Bronchial epithelial cell (primary cell): ENCODE measurements at regions not wholly inside any gene's neighbourhood (a gene's known extent, or its start where the extent isn't known, plus 50 kb on each side); places are given as distances from the start of the nearest gene placed in this dataset.

ENCODE experiments used
- DNase-seq: peaks from one replicate; pipeline ENCODE4 v3.0.0-alpha.2; 2010; ENCODE audit warnings: low read depth
- FAIRE-seq: peaks from 2 replicates; lab custom pipeline; 2011; peaks lifted over from hg19 to GRCh38; lab: Jason Lieb, UNC
- H3K27me3 ChIP-seq: 2 replicates; pipeline ENCODE4 v1.5.1; 2011; ENCODE audit warnings: low read length; ENCODE audit not compliant: control insufficient read depth, insufficient read depth
- H3K36me3 ChIP-seq: 2 replicates; pipeline ENCODE4 v1.5.1; 2011; ENCODE audit warnings: low read length; ENCODE audit not compliant: control insufficient read depth, insufficient read depth
- H3K4me3 ChIP-seq: 2 replicates; pipeline ENCODE4 v1.5.1; 2011; ENCODE audit warnings: mild to moderate bottlenecking, low read depth, low read length, control low read depth
- TF ChIP-seq, protein P1 (sequence below): IDR thresholded peaks from 2 replicates; pipeline ENCODE4 v1.5.1; 2011; ENCODE audit warnings: mild to moderate bottlenecking, moderate library complexity, low read length, control low read depth, inconsistent platforms; ENCODE audit not compliant: insufficient read depth, severe bottlenecking

DNA sequence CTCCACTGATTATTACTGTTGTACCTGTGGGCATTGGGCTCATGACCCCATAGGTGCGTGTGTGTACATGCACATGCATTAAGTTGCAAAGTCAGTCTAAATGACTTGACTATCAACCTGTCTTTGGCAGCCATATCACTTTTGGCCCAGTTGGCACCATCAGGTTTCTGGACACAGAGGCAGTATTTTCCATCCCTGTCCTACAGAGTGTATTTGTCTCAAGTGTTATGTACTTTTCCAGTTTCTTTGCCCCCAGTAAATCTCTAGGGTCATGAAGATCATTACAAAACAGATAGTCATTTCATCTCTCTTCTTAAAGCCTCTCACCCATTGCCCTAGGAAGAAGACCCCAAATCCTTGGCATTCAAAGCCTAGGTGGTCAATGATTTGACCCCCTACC is 121.4 kb downstream of the C9orf152 start:
- TF ChIP-seq, protein P1, sequence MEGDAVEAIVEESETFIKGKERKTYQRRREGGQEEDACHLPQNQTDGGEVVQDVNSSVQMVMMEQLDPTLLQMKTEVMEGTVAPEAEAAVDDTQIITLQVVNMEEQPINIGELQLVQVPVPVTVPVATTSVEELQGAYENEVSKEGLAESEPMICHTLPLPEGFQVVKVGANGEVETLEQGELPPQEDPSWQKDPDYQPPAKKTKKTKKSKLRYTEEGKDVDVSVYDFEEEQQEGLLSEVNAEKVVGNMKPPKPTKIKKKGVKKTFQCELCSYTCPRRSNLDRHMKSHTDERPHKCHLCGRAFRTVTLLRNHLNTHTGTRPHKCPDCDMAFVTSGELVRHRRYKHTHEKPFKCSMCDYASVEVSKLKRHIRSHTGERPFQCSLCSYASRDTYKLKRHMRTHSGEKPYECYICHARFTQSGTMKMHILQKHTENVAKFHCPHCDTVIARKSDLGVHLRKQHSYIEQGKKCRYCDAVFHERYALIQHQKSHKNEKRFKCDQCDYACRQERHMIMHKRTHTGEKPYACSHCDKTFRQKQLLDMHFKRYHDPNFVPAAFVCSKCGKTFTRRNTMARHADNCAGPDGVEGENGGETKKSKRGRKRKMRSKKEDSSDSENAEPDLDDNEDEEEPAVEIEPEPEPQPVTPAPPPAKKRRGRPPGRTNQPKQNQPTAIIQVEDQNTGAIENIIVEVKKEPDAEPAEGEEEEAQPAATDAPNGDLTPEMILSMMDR = no peak
- Histone ChIP-seq H3K36me3 (no peaks in the 10 kb centered on the region), H3K4me3 (no peak overlapping the region), H3K27me3 (no peaks in the 10 kb centered on the region)
- no peak for DNase-seq
- no peak for FAIRE-seq

DNA sequence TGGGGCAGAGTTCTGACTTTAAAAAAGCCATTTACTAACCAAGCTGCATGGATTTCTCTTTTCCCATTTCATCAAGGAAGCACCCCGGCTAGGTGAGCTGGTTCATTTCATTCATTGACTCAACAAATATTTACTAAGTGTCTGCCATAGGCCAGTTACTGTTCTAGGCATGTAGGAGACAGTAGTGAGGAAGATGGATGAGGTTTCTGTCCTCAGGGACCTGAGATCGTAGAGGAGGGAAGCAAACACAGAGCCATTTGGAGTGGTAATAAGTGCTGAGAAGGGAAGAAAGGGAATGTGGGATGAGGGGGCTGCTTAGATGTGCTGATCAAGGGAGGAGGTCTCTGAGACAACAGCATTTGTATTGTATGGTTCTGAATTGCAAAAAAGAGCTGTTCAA is 120.4 kb downstream of the C9orf152 start:
- H3K4me3 ChIP-seq = no peak overlapping the region
- no peak for FAIRE-seq

DNA sequence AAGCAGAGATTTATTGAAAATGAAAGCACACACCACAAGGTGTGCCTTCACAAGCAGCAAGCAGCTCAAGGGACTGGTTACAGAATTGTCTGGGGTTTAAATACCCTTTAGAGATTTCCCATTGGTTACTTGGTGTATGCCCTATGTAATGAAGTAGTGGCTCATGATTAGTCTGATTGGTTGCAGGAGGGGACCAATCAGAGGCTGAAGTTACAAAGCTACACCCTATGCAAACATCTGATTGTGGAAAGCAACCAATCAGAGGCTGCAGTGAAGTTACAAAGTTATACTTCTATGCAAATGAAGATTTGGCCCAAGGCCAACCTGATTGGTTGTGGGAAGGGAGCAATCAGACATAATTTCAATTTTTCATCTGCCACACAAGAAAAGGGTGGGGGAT is 119.9 kb downstream of the C9orf152 start:
- FAIRE-seq = no peak
- TF ChIP-seq, protein P1 = no peak
- Histone ChIP-seq H3K36me3 (no peaks in the 10 kb centered on the region), H3K27me3 (no peaks in the 10 kb centered on the region), H3K4me3 (no peak overlapping the region)
- DNase-seq = no peak

More for the DNA sequence above, 120.4 kb downstream of the C9orf152 start:
- DNase-seq = no peak
- TF ChIP-seq, protein P1 = no peak
- no peaks in the 10 kb centered on the region for H3K27me3 ChIP-seq
- no peaks in the 10 kb centered on the region for H3K36me3 ChIP-seq

DNA sequence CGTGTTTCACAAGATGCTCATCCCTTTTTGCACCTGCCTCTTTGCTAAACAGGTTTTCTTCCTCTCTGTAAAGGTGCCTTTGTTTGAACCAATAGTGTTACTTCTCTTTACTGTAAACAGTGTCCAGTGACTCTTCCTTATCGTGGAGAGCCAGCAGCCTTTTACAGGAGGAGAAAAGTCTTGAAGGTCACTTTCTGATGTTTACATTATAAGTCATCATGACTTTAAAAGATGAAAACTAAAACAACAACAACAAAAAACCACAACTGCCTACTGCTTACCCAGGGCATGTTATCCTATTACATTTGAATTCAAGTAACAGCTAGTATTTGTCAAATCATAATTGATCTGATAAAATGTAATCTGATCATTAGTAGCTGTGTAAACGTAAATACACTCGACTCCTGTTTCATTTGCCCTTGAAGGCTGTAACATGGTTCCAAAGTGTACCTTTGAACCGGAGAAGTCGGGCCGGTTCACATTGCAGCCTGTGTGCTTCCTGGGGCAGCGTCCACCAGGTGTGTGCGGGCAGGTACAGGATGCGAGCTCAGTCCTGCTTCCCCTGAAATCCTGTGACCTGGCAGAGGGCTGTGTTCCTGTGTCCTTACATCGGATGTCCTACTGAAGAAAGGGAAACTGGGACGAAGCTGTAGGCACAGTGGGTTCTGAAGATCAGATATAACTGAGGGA is 118.1 kb downstream of the C9orf152 start:
- TF ChIP-seq, protein P1 = no peak
- no peaks in the 10 kb centered on the region for H3K27me3 ChIP-seq
- no peak for FAIRE-seq
- H3K36me3 ChIP-seq = no peaks in the 10 kb centered on the region
- no peak overlapping the region for H3K4me3 ChIP-seq
- DNase-seq = peak; percentile 22

DNA sequence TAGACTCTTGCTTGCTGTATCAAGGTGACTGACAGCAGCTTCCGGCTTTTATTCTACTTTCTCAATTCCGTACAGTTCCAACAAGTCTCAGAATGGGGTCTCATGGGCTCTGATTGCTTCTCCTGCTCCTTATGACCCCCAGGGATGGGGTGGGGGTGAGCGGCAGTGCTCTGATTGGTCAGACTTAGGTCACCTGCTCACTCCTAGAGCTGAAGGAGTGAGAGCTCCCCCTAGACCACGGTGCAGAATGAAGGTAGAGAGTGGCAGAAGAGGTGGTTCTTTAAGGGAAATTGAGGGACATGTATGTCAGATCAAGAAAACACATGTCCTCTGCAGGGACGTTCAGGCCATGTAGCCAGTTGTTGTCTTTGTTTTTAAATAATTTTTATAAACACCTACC is 115.2 kb downstream of the C9orf152 start:
- no peak overlapping the region for H3K4me3 ChIP-seq
- TF ChIP-seq, protein P1 = no peak
- FAIRE-seq (no peak), DNase-seq (no peak)
- no peaks in the 10 kb centered on the region for H3K36me3 ChIP-seq
- H3K27me3 ChIP-seq = no peaks in the 10 kb centered on the region

DNA sequence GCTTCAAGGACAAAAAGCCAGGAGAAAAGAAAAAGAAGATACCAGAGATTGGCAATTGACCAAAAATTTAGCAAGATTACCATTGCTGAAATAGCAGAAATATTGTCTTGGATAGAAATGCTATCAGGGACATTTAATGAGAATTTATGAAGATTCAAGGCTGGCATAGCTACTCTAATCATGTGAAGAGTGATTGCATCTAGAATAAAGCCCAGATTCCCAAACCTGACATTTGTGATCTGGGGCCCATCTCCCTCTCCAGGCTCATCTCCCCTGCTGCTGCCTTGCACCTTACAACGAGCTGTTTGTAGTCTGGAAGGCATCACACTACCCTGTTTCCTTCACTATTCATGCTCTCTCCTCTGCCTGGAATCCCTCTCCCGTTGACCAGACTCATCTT is 114.5 kb downstream of the C9orf152 start:
- FAIRE-seq (no peak), DNase-seq (no peak)
- Histone ChIP-seq H3K36me3 (no peaks in the 10 kb centered on the region), H3K27me3 (no peaks in the 10 kb centered on the region), H3K4me3 (no peak overlapping the region)
- TF ChIP-seq, protein P1 = no peak
